HuH-7 (cell line): ENCODE measurements at regions not wholly inside any gene's neighbourhood (a gene's known extent, or its start where the extent isn't known, plus 50 kb on each side); places are given as distances from the start of the nearest gene placed in this dataset.
A peak's percentile ranks its signal among the peaks of the same experiment; 100 is the strongest.
"Not testable (repeated sequence)": the region's sequence is repeated elsewhere in the genome, so short reads cannot be mapped to it uniquely, and the experiment has no call there.

ENCODE experiments used
- DNase-seq: peaks from one replicate; pipeline ENCODE4 v3.0.0; 2011; ENCODE audit warnings: low spot score

DNA sequence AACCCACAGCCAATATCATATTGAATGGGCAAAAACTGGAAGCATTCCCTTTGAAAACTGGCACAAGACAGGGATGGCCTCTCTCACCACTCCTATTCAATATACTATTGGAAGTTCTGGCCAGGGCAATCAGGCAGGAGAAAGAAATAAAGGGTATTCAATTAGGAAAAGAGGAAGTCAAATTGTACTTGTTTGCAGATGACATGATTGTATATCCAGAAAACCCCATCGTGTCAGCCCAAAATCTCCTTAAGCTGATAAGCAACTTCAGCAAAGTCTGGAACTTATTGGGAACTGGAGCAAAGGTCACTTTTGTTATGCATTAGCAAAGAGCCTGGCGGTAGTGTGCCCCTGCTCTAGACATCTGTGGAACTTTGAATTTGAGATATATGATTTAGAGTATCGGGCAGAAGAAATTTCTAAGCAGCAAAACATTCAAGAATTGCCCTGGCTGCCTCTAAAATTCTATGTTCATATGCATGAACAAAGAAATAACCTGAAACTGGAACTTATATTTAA is 53.4 kb upstream of the PSMA1 start:
- DNase-seq: not testable (repeated sequence)

DNA sequence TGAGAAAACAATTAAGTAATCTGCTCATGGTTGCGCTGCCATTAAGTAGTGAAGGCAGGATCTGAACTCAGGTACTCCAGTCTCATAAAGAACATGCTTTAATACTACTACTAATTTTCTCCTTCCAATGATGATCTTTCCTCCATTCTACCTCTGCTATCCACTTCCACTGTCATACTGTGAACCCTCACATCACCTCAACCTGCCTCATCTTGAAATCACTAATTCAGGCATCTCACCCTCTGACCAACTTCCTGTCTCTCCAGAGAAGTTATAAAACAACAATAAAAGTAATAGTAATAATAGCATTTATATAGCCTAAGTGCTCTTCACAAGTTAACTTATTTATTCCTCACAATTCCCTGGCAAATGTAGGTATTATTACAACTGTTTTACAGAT is 57.1 kb upstream of the PSMA1 start:
- no peak for DNase-seq

DNA sequence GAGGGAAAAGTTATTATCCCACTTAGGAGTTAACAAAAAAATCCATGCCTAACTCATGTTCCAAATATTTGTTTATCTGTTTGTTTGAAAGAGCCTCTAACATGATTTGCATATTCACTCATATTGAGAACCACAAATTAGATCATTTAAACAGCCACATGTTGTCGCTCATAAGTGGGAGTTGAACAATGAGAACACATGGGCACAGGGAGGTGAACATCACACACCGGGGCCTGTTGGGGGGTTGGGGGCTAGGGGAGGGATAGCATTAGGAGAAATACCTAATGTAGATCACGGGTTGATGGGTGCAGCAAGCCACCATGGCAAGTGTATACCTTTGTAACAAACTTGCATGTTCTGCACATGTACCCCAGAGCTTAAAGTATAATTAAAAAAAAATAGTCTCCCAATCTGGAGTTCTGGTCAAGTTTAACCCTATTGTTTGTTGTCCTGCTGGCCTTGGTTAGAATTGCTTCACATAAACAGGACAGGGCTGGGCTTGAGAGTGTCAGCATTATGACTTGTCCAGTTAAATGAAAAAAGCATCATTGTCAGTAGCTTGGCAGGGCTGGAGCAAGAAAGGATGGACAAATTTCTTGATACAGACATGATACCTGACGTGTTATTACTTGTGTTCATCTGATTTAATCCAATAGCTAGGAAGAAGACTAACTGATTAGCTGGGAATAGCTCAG is 57.8 kb upstream of the PSMA1 start:
- DNase-seq: no peak

DNA sequence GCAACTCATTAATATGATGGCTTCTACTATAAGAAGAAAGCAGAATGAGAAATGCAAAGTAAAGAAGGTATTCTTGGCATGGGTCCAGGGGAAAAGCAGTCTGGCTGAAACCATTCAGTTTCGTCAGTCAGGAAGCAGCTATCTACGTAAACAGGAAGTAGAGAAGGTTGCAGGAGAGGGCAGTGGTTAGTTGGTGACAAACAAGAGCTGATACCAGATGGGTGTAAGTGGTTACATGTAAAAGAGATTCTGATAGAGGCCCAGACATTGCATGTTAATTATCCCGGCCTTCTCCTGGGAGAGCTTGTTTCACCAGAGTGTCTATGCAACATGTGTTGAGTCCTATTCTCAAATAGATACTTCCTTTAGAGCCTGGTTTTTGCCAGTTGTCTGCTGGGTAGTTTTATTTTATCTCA is 58.4 kb upstream of the PSMA1 start:
- DNase-seq: no peak

DNA sequence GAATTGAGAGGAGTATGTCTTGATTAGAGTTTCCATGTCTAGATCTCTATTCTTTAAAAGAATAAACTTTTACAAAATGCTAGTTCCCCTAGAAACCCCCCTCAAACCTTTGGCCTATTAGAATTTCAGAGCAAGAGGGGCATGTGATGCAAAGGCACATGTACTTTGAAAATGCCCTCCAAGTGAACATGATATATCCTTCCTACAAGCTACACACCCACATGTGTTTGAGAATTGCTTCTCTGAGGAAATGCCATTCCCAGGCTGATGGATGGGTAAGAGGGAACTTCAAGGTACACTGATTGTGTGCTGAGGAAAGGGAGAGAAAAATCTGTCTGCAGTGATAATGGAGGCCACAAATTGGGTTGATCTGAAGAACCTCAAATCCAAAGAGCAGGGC is 59.5 kb upstream of the PSMA1 start:
- no peak for DNase-seq

DNA sequence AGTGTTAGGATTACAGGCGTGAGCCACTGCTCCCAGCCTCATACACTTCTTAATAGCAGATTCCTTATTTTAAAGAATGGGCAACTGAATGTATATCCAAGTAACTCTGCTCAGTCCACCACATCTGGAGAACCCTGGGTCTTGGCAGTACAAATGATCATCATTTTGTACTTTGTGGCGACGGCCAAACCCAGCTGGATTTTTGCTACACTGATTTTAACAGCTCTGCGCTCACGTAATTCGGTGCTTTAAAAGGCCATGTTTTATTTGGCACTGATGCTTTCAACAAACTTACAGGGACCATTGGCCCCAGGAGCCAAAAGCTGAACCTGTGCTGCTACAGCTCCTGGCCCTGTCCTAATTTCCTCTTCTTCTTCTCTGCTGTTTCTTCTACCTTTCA is 60.8 kb upstream of the PDE3B start:
- DNase-seq: no peak

DNA sequence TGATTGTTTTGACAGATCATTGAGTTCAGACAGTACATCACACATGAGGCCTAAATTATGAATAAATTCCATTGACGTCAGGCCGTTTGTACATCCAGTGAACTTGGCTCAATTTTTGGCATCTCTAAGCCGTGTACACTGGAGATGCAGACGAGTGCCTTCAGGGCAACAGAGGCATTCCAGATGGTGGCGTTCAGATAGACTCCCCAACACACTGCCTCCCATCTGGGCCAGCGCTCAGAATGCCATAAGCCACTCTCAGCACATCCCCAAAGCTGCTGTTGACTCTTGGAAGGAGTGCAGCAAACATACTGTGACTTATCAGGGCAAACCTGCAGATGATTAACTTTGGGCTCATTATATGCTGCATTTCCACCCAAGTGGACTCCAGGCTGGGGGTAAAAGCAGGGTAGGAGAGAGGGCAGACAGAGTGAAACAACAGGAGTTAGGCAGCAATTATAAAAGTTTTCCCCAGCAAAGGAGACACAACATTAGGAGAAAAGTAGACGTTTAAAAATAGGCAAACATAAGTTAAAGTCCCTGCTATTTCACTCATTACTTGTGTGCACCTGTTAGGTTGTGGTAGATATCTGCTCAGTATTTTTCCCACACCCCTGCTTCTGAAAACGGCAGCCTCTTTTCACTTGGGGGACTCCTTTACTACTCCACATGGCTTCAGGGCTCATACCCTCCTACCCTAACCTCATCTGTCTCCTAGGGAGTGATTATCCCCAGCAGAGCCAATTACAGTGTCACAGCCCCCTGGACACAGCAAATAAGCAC is 60.2 kb upstream of the PDE3B start:
- DNase-seq: peak; percentile 53

DNA sequence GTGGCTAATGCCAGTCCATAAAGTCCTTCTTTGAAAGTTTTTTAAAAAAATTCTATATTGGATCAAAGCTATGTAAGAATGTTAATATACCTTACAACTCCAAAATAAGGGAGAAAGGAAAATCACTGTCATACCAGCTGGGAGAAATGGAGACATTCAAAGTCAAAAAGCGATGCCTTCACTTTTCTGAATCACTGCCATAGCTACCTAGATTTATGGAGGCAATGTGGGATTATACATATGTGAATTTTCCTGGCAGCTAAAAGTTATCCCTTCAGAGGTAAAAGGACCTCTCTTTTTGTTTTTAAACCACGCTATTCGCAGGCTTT is 59.6 kb upstream of the PDE3B start:
- no peak for DNase-seq

DNA sequence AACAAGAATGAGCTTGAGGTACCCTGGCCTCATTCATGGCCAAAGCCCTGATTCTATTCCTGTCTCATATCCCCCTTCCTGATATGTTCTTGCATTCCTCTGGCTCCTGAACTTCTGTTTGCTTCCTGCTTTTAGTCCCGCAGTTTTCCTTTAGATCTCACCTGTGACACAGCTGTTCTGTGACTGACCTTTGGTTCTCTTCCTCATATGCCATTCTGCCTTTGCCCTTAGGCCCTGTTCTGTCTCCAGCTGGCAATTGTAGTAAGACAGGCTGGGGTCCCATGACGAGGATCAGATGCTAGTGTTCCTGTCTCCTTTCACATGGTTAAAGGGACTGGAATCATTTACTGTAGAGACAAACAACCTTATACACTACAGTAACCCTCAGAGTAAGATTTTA is 59.0 kb upstream of the PDE3B start:
- peak; percentile 22 for DNase-seq

DNA sequence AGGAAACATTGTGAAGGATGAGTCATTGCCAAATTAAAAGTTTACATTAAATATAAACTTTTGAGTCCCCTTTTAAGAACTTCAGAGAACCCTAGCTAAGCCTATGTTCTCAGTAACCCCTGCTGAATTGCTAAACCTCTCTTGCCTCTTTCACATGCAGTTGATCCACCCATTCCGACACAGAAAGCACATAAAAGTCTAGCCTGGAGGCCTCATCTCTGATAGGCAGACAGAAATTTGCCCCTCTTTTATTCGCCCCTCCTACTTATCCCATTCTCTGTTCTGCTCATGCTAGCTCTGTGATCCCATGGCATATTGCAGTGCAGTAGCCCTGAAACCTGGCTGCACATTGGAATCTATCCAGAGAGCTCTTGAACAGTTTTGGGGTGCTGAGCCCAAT is 58.2 kb upstream of the PDE3B start:
- no peak for DNase-seq

DNA sequence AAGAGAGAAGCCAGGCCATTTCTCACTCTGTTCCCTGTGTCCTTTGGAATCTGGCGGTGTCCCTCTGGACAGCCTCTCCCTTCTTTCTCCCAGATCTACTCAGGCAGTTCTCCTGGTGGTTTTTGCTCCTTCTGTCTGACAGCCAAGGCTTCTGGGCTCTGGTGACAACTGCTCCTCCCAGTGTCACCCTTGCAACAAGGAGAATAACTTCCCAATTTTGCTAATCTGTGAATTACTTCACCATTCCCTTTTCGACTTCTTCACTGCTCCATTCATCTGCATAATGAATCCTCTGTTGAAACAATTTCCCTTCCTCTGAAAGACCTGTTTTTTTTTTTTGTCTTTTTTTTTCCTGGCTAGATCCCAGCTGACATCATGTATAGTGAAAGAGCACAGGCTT is 56.3 kb upstream of the PDE3B start:
- DNase-seq: no peak

DNA sequence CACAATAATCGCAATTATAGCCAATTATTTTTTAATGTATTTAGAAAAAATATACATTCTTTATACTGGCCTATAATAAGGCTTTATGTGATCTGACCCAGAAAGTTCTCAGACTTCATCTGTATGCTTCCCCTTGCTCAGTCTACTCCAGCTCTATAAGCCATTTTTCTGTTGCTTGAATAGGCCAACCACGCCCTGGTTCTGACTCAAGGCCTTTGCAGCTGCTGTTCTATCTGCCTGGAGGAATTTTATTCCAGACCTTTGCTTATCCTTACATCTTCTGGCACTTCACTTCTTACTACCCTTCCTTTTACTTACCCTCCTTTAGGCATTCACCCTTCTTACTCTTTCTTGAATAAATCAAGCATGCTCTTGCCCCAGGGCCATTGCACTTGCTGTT is 54.9 kb upstream of the PDE3B start:
- DNase-seq: no peak

DNA sequence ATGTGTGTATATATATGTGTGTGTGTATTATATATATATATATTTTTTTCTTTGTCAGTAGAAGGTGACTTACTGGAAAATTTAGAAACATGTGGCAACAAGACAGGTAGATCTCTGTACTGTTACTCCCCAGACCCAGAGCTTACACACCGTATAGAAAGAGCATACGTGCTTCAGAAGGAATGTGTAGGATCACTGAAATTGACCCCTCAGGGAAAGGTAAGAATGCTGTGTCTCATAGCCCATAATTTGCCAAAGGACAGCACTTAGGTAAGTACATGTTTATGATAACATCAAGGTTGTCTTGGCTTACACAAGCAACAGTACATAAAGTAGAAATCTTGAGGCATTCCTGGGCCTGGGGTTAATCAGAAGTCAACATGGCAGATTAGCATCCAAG is 54.2 kb upstream of the PDE3B start:
- no peak for DNase-seq

DNA sequence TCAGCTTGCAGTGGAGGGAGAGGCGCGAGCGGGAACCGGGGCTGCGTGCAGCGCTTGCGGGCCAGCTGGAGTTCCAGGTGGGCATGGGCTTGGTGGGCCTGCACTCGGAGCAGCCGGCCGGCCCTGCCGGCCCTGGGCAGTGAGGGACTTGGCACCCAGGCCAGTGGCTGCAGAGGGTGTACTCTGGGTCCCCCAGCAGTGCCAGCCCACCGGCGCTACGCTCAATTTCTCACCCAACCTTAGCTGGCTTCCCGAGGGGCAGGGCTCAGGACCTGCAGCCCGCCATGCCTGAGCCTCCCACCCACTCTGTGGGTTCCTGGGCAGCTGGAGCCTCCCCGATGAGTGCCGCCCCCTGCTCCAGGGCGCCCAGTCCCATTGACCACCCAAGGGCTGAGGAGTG is 52.6 kb upstream of the PDE3B start:
- DNase-seq: not testable (repeated sequence)

DNA sequence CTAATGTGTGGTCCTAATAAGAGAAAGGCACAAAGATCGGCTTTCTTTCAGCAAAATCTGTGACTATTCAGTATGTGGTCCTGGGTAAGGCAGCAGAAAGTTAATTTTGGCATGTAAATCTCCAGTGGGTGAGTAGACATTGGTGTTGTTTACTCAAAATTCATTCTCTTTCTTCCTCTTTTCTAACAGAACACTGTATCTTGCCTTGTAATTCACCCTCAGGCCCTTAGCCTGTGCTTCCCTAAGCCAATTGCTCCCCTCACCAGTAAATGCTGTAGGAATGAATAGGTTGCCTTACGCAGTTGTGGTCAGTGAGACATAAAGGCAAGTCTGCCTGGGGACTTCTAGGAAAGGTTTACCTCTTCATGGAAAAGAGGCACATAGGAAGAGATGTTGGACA is 49.9 kb upstream of the PDE3B start:
- DNase-seq: no peak
